Spleen (tissue), 11 donors: ENCODE measurements at regions not wholly inside any gene's neighbourhood (a gene's known extent, or its start where the extent isn't known, plus 50 kb on each side); places are given as distances from the start of the nearest gene placed in this dataset.

Experiments
- DNase-seq: peaks from one replicate; pipeline ENCODE4 v3.0.0-alpha.2; 2020
- H3K27ac ChIP-seq, 8 donors: fragments of 200-600 bp; sonication (generic) in 7 of 8; 1 replicate in 4 of 8; 2 replicates in 4 of 8; pipeline versions ENCODE4 v1.5.0 to v1.8.0; 2016 to 2021; ENCODE audit warnings: inconsistent platforms in 4 of 8, mild to moderate bottlenecking in 4 of 8, moderate library complexity in 1 of 8
- H3K27me3 ChIP-seq, 7 donors: fragments of 200-600 bp; sonication (generic) in 6 of 7; replicated peaks in 1 of 7; 1 replicate in 4 of 7; 2 replicates in 3 of 7; pipeline versions ENCODE4 v1.5.0 to v1.8.0; 2016 to 2021; ENCODE audit warnings: inconsistent platforms in 3 of 7, mild to moderate bottlenecking in 1 of 7
- H3K36me3 ChIP-seq, 6 donors: fragments of 200-600 bp; sonication (generic) in 5 of 6; 1 replicate in 4 of 6; 2 replicates in 2 of 6; pipeline versions ENCODE4 v1.5.0 to v1.8.0; 2016 to 2021; ENCODE audit warnings: inconsistent platforms in 2 of 6
- H3K4me1 ChIP-seq, 6 donors: fragments of 200-600 bp; sonication (generic) in 5 of 6; 1 replicate in 3 of 6; 2 replicates in 3 of 6; pipeline versions ENCODE4 v1.5.0 to v1.8.0; 2016 to 2021; ENCODE audit warnings: inconsistent platforms in 3 of 6
- H3K4me3 ChIP-seq, 8 donors: fragments of 200-600 bp; sonication (generic) in 7 of 8; 1 replicate in 4 of 8; 2 replicates in 4 of 8; pipeline versions ENCODE4 v1.5.0 to v1.8.0; 2016 to 2021; ENCODE audit warnings: inconsistent platforms in 4 of 8, mild to moderate bottlenecking in 4 of 8, moderate library complexity in 2 of 8
- H3K9me3 ChIP-seq, 8 donors: fragments of 200-600 bp; sonication (generic) in 7 of 8; 1 replicate in 4 of 8; 2 replicates in 4 of 8; pipeline versions ENCODE4 v1.5.0 to v1.8.0; 2016 to 2021; ENCODE audit warnings: inconsistent platforms in 4 of 8
- CTCF ChIP-seq, 11 experiments: fragments of 200-600 bp in 7 of 11; fragments of 450-650 bp in 4 of 11; sonication (generic) in 4 of 11; IDR thresholded peaks in 8 of 11; conservative IDR thresholded peaks in 3 of 11; 1 replicate in 7 of 11; 2 replicates in 4 of 11; pipeline versions ENCODE4 v1.4.0 to v1.8.0; 2016 to 2021; ENCODE audit warnings: antibody characterized with exemption in 11 of 11, inconsistent platforms in 4 of 11, mild to moderate bottlenecking in 1 of 11
- POLR2A ChIP-seq, 3 donors: fragments of 450-650 bp; IDR thresholded peaks; one replicate each; pipeline ENCODE4 v1.5.1; 2017; ENCODE audit warnings: antibody characterized with exemption in 3 of 3, mild to moderate bottlenecking in 1 of 3
- POLR2AphosphoS5 ChIP-seq, 3 donors: sonication (generic); formaldehyde crosslinking; IDR thresholded peaks; one replicate each; pipeline ENCODE4 v1.5.1; 2017; ENCODE audit warnings: antibody characterized with exemption in 3 of 3
- WGBS, 5 donors: extraction: QIAGEN DNeasy Blood & Tissue Kit in 3 of 5; methylation state at CpG; one replicate each; pipeline versions ENCODE4 v1.1.5 to v1.1.7; 2013 to 2018; 5-methylcytosine and 5-hydroxymethylcytosine counted together
- intact Hi-C: fragments of 100-400 bp; cut with DNase I; formaldehyde crosslinking; loops from one replicate; pipeline ENCODE4 v1.15.0; 2023; ENCODE audit warnings: low total_unique reads
- donor health status: healthy with polysubstance abuse.
- donor health status: DM: no; HTN: no; CAD: no; lungs with moderate emphysema.
- donor health status: DM: no; HTN: no; CAD: no.
- donor health status: Bipolar disorder and iron deficiency.
- donor health status: healthy.
- donor health status: DM: no; HTN: no; CAD: no.
- donor health status: DM: yes; HTN: yes; CAD: no.

DNA sequence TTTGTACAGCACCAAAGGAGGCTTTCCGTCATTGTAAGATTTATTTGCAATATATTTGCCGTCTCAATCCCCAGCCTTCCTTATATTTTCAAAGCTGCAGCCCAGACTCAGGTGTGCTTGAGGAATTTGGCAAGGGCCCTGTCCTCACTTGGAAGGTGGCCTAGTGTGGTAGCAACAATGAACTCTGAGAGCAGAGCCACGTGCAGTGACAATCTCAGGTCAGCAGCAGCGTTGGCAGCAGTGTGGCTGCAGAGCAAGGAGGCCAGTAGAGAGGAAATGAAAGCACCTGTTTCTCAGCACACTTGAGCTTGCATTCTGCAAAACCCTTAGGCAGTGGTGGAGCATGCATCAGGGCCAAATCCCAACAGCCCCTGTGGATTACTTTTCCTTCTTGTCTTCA is 613.5 kb downstream of the RBFOX1 start:
- H3K27ac ChIP-seq = no peak overlapping the region
- H3K4me3 ChIP-seq = no peak overlapping the region
- peaks cover 0 to 28% (median 2%) of the 10 kb centered on the region in 8 donors for H3K9me3 ChIP-seq
- no peaks in the 10 kb centered on the region for H3K36me3 ChIP-seq
- no peak for DNase-seq
- WGBS, 5 donors = 62 to 66% (median 63%) methylated on average over 4 of the region's 4 CpGs
- TF ChIP-seq POLR2AphosphoS5 (IDR thresholded peaks at IDR 0.05) = no peak
- TF ChIP-seq CTCF (IDR thresholded peaks at IDR 0.05 in 8 of 11, conservative IDR thresholded peaks at IDR 0.05 in 3 of 11) = no peak
- no peak for TF ChIP-seq POLR2A (IDR thresholded peaks at IDR 0.05)
- intact Hi-C loops = no loop called here
- no peaks in the 10 kb centered on the region for H3K4me1 ChIP-seq
- no peaks in the 10 kb centered on the region for H3K27me3 ChIP-seq

DNA sequence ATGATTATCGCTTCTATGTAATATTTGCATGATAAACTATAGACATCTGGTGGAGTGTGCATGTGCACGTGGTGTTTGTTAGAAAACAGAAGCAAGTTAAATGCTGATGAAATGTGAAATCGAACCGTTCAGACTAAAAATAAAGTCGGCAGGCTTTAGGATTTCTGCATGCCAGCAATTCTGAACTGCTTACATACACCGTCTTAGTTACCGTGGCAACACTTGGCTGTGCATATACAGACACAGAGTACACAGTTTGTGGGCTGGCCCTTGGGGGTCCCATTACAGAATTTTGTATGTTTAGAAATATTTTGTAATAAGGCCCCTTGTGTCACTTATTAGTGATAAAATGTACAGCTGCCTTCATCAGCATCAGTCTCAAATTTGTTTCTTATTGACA is 605.5 kb downstream of the RBFOX1 start:
- H3K27me3 ChIP-seq = no peaks in the 10 kb centered on the region
- intact Hi-C loops = no loop called here
- no peaks in the 10 kb centered on the region for H3K36me3 ChIP-seq
- WGBS, 5 donors = 77 to 92% (median 78%) methylated on average over 7 of the region's 7 CpGs
- H3K4me3 ChIP-seq = no peak overlapping the region
- TF ChIP-seq POLR2AphosphoS5 (IDR thresholded peaks at IDR 0.05) (no peak), POLR2A (IDR thresholded peaks at IDR 0.05) (no peak), CTCF (IDR thresholded peaks at IDR 0.05 in 8 of 11, conservative IDR thresholded peaks at IDR 0.05 in 3 of 11) (no peak)
- no peak overlapping the region for H3K27ac ChIP-seq
- H3K9me3 ChIP-seq = peaks cover 0 to 34% (median 3%) of the 10 kb centered on the region in 8 donors
- no peak for DNase-seq
- H3K4me1 ChIP-seq = no peaks in the 10 kb centered on the region

GRCh38 chr16:7921345-7921744 is 588.7 kb downstream of the RBFOX1 start:
- TF ChIP-seq POLR2AphosphoS5 (IDR thresholded peaks at IDR 0.05) = no peak
- no peak for TF ChIP-seq CTCF (IDR thresholded peaks at IDR 0.05 in 8 of 11, conservative IDR thresholded peaks at IDR 0.05 in 3 of 11)
- no peak for TF ChIP-seq POLR2A (IDR thresholded peaks at IDR 0.05)
- WGBS, 5 donors = 65 to 80% (median 77%) methylated on average over 4 of the region's 4 CpGs

GRCh38 chr16:7919782-7920181 is 587.1 kb downstream of the RBFOX1 start:
- Histone ChIP-seq H3K4me3 (no peak overlapping the region), H3K36me3 (no peaks in the 10 kb centered on the region), H3K4me1 (no peaks in the 10 kb centered on the region), H3K27me3 (no peaks in the 10 kb centered on the region), H3K27ac (no peak overlapping the region), H3K9me3 (peaks cover 0 to 38% (median 9%) of the 10 kb centered on the region in 8 donors)
- intact Hi-C loops = no loop called here
- no peak for DNase-seq
- 90 to 99% (median 93%) methylated on average over 2 of the region's 2 CpGs for WGBS, 5 donors
- TF ChIP-seq POLR2AphosphoS5 (IDR thresholded peaks at IDR 0.05) = no peak
- no peak for TF ChIP-seq CTCF (IDR thresholded peaks at IDR 0.05 in 8 of 11, conservative IDR thresholded peaks at IDR 0.05 in 3 of 11)
- no peak for TF ChIP-seq POLR2A (IDR thresholded peaks at IDR 0.05)

More at GRCh38 chr16:7921345-7921744, 588.7 kb downstream of the RBFOX1 start:
- Histone ChIP-seq H3K9me3 (peaks cover 0 to 32% (median 10%) of the 10 kb centered on the region in 8 donors), H3K4me1 (no peaks in the 10 kb centered on the region), H3K36me3 (no peaks in the 10 kb centered on the region), H3K4me3 (no peak overlapping the region), H3K27me3 (no peaks in the 10 kb centered on the region), H3K27ac (no peak overlapping the region)
- no peak for DNase-seq
- intact Hi-C loops = no loop called here
